ENCODE measurements at regions not wholly inside any gene's neighbourhood (a gene's known extent, or its start where the extent isn't known, plus 50 kb on each side); places are given as distances from the start of the nearest gene placed in this dataset.

- intact Hi-C loops (cut with DNase I; ENCODE audit: low total_unique reads) = no loop called here
- no peak overlapping the region for H3K4me3 ChIP-seq (ENCODE audit: low read depth, poor library complexity, severe bottlenecking)
- DNase-seq (ENCODE audit: low spot score in 2 of 2) = no peak
- 58 to 65% methylated on average over 4 of the region's 4 CpGs for WGBS, 2 donors
- TF ChIP-seq CTCF (IDR thresholded peaks at IDR 0.05) = no peak
- no peak for TF ChIP-seq POLR2A (IDR thresholded peaks at IDR 0.05)
Measured at GRCh38 chr4:11301075-11301660, 127.5 kb downstream of the HS3ST1 start.

GRCh38 chr4:11299836-11300235, 128.9 kb downstream of the HS3ST1 start:
- H3K4me3 ChIP-seq (ENCODE audit: low read depth, poor library complexity, severe bottlenecking) = no peak overlapping the region
- no peak for TF ChIP-seq POLR2A (IDR thresholded peaks at IDR 0.05)
- intact Hi-C loops (cut with DNase I; ENCODE audit: low total_unique reads) = no loop called here
- WGBS, 2 donors = 84 to 88% methylated on average over 5 of the region's 5 CpGs
- no peak for DNase-seq (ENCODE audit: low spot score in 2 of 2)

- 62 to 63% methylated on average over 6 of the region's 6 CpGs for WGBS, 2 donors
- intact Hi-C loops (cut with DNase I; ENCODE audit: low total_unique reads) = no loop called here
- TF ChIP-seq POLR2A (IDR thresholded peaks at IDR 0.05) (no peak), CTCF (IDR thresholded peaks at IDR 0.05) (no peak)
- no peak overlapping the region for H3K4me3 ChIP-seq (ENCODE audit: low read depth, poor library complexity, severe bottlenecking)
- no peak for DNase-seq (ENCODE audit: low spot score in 2 of 2)
Measured at GRCh38 chr4:11299016-11299415, 129.7 kb downstream of the HS3ST1 start.

GRCh38 chr4:11298451-11298850, 130.2 kb downstream of the HS3ST1 start:
- no peak overlapping the region for H3K4me3 ChIP-seq (ENCODE audit: low read depth, poor library complexity, severe bottlenecking)
- no peak for DNase-seq (ENCODE audit: low spot score in 2 of 2)
- 31 to 32% methylated on average over 1 of the region's 1 CpG for whole genome bisulfite sequencing, 2 donors
- TF ChIP-seq POLR2A (IDR thresholded peaks at IDR 0.05) = no peak
- no peak for TF ChIP-seq CTCF (IDR thresholded peaks at IDR 0.05)
- intact Hi-C loops (cut with DNase I; ENCODE audit: low total_unique reads) = no loop called here

- WGBS, 2 donors = 66 to 71% methylated on average over 3 of the region's 3 CpGs
Measured at GRCh38 chr4:11297627-11298026, 131.1 kb downstream of the HS3ST1 start.

GRCh38 chr4:11297201-11297600, 131.5 kb downstream of the HS3ST1 start:
- no peak overlapping the region for H3K4me3 ChIP-seq (ENCODE audit: low read depth, poor library complexity, severe bottlenecking)
- 60 to 71% methylated on average over 4 of the region's 4 CpGs for WGBS, 2 donors
- no peak for TF ChIP-seq POLR2A (IDR thresholded peaks at IDR 0.05)
- TF ChIP-seq CTCF (IDR thresholded peaks at IDR 0.05) = no peak
- DNase-seq (ENCODE audit: low spot score in 2 of 2) = no peak
- intact Hi-C loops (cut with DNase I; ENCODE audit: low total_unique reads) = no loop called here

More at GRCh38 chr4:11297627-11298026, 131.1 kb downstream of the HS3ST1 start:
- intact Hi-C loops (cut with DNase I; ENCODE audit: low total_unique reads) = no loop called here
- H3K4me3 ChIP-seq (ENCODE audit: low read depth, poor library complexity, severe bottlenecking) = no peak overlapping the region
- TF ChIP-seq CTCF (IDR thresholded peaks at IDR 0.05) = no peak
- TF ChIP-seq POLR2A (IDR thresholded peaks at IDR 0.05) = no peak
- no peak for DNase-seq (ENCODE audit: low spot score in 2 of 2)
